Endothelial cell of umbilical vein (primary cell): ENCODE measurements at regions not wholly inside any gene's neighbourhood (a gene's known extent, or its start where the extent isn't known, plus 50 kb on each side); places are given as distances from the start of the nearest gene placed in this dataset.

ENCODE experiments used
- EZH2 ChIP-seq: IDR thresholded peaks from 2 replicates; pipeline ENCODE4 v1.6.1; 2012; ENCODE audit warnings: borderline replicate concordance, low read depth, mild to moderate bottlenecking, moderate library complexity, low read length, inconsistent platforms; ENCODE audit not compliant: severe bottlenecking
- POLR2AphosphoS5 ChIP-seq: IDR thresholded peaks from 2 replicates; pipeline ENCODE4 v1.6.1; 2012; ENCODE audit warnings: low read depth, mild to moderate bottlenecking, control low read depth, low read length, moderate library complexity; ENCODE audit not compliant: insufficient read depth

- TF ChIP-seq POLR2AphosphoS5: no peak
- no peak for TF ChIP-seq EZH2
Measured at GRCh38 chr6:155693573-155694418, 238.2 kb upstream of the NOX3 start.
